Spleen (tissue), 7 donors: ENCODE measurements at regions not wholly inside any gene's neighbourhood (a gene's known extent, or its start where the extent isn't known, plus 50 kb on each side); places are given as distances from the start of the nearest gene placed in this dataset.

Experiments
- CTCF ChIP-seq, 11 experiments: fragments of 200-600 bp in 7 of 11; fragments of 450-650 bp in 4 of 11; sonication (generic) in 4 of 11; IDR thresholded peaks in 8 of 11; conservative IDR thresholded peaks in 3 of 11; 1 replicate in 7 of 11; 2 replicates in 4 of 11; pipeline versions ENCODE4 v1.4.0 to v1.8.0; 2016 to 2021; ENCODE audit warnings: antibody characterized with exemption in 11 of 11, inconsistent platforms in 4 of 11, mild to moderate bottlenecking in 1 of 11
- POLR2A ChIP-seq, 3 donors: fragments of 450-650 bp; IDR thresholded peaks; one replicate each; pipeline ENCODE4 v1.5.1; 2017; ENCODE audit warnings: antibody characterized with exemption in 3 of 3, mild to moderate bottlenecking in 1 of 3
- donor health status: DM: no; HTN: no; CAD: no; lungs with moderate emphysema.
- donor health status: DM: no; HTN: no; CAD: no.
- donor health status: DM: no; HTN: no; CAD: no.

GRCh38 chr2:223294756-223295155 lies 242.8 kb downstream of the KCNE4 start:
- TF ChIP-seq CTCF (IDR thresholded peaks at IDR 0.05 in 8 of 11, conservative IDR thresholded peaks at IDR 0.05 in 3 of 11) (no peak), POLR2A (IDR thresholded peaks at IDR 0.05) (no peak)
